NAMALWA (cell line): ENCODE measurements at regions not wholly inside any gene's neighbourhood (a gene's known extent, or its start where the extent isn't known, plus 50 kb on each side); places are given as distances from the start of the nearest gene placed in this dataset.

Experiments
- DNase-seq: peaks from one replicate; pipeline ENCODE4 v3.0.0-alpha.2; 2015; ENCODE audit warnings: low spot score

- DNase-seq = peak; percentile 11
Measured at GRCh38 chr22:49208768-49209252, 618.9 kb downstream of the BRD1 start.

DNA sequence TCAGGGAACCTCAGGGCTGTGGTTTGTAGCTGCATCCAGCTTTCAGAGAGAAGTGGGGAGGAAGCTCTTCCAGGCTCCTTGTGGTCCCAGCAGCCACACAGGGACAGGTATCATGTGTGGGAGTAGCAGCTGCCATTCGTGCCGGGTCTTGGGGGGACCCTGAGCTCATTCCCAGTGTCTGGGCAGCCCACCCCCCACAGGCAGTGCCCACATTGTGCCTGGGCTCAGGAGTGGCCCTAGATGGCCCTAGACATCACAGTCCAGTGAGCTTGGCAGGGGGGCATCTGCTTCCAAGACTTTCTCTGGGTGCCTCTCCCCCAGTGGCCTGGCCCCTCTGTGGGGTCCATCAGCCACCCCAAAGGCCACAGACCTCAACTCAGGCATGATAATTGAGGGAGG is 619.7 kb downstream of the BRD1 start:
- no peak for DNase-seq

DNA sequence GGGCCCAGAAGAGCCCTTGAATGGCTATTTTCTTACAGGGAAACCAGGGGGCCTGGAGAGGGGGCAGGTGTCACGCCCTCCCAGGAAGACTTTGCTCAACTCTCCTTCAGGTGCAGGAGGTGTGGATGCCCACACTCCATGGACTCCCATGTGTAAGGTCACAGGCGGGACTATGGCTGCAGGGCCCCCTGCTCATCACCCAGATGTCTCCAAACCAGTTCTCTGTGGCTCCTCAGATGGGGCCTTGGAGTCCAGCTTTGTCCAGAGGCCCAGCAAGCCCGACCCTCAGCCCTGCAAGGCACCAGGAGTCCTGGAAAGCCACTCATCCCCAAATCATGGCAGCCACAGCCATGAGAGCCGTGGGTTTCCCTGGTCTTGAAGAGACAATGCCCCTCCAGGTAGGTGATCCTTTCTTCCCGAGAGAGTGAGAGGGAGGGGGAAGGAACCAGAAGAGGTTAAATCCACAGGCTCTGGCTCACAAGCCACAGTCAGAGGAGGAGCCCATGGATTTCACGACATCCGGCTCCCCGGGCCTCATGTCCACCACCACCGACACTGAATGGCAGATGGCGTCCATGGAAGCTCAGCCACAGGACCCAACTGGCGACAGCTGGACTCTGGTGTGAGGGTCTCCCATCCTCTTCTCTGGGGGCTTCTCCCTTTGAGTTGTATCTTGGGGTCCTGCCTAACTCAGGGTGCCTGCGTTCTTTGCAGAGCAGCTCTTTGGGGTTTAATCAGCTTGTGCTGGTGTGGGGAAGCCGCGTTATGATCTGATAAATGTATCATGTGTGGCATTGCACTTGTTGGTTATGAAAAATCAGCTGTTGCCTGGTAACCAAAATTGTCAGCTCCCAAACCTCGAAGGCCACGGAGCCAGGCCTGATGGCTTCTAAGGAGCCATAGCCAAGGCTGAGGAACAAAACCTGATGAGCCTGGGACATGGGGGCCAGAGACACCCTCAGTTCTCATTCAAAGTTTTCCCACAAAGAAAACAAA is 620.4 kb downstream of the BRD1 start:
- DNase-seq = no peak

GRCh38 chr22:49206281-49206680 is 621.4 kb downstream of the BRD1 start:
- no peak for DNase-seq

DNA sequence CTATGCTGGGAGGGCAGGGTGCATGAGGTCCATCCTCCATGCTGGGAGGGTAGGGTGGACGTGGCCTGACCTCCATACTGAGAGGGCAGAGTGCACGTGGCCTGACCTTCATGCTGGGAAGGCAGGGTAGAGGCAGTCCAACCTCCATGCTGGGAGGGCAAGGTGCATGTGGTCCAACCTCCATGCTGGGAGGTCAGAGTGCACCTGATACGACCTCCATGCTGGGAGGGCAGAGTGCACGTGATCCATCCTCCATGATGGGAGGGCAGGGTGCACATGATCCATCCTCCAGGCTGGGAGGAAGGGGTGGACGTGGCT is 622.2 kb downstream of the BRD1 start:
- no peak for DNase-seq

- no peak for DNase-seq
Measured at GRCh38 chr22:49204599-49205482, 622.8 kb downstream of the BRD1 start.

- no peak for DNase-seq
Measured at GRCh38 chr22:49203859-49204598, 623.6 kb downstream of the BRD1 start.

GRCh38 chr22:49203091-49203858 is 624.4 kb downstream of the BRD1 start:
- no peak for DNase-seq

DNA sequence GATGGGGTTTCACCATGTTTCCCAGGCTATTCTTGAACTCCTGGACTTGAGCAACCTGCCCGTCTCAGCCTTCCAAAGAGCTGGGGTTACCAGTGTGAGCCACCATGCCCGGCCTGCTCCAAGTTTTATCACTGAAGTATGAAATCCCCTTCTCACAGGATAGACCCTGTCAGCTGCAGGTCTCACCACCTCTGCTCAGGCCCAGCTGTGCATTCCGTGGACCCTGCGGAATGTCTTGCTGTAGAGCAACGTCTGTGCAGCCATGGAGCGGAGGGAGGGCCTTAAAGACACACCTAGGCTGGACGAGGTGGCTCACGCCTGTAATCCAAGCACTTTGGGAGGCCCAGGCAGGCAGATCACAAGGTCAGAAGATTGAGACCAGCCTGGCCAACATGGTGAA is 625.4 kb downstream of the BRD1 start:
- DNase-seq = no peak

DNA sequence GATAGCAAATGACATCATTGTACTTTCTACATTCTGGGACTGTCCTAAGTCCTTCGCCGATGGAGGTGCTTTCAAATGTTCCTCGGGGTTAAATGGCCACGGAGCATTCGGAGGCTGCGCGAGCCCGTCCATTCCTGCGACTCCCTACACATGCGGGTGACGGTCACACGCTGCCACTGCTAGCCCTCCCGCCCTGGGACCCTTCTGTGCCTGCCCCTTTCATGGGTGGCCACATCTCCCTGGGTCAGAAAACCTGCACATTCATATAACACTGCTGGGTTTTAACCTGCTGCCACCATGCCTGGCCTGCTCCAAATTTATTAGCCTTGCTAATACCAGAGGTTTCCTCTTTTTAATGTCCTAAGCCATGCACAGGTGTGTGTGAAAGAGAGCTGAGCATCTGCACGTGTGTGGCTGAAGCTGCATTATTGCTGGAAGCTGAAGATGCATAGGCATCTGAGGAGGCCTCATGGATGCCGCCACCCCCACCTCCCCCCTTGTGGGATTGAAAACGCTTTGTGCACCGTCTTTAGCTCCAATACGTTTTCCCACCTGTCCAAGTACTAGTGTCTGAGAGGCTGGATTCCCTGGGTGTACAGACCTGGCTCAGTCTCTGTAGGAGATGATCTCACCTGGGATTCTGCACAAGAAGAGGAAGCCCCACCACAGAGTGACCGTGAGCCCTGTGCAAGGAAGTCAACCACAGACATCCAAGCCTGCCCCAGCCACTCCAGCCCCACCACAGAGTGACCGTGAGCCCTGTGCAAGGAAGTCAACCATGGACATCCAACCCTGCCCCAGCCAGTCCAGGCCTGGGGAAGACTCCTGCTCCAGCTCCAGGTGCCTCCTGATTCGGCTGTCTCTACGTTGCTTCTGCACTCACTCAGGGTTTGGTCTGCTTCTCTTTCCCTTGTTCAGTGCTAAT is 626.4 kb downstream of the BRD1 start:
- no peak for DNase-seq

DNA sequence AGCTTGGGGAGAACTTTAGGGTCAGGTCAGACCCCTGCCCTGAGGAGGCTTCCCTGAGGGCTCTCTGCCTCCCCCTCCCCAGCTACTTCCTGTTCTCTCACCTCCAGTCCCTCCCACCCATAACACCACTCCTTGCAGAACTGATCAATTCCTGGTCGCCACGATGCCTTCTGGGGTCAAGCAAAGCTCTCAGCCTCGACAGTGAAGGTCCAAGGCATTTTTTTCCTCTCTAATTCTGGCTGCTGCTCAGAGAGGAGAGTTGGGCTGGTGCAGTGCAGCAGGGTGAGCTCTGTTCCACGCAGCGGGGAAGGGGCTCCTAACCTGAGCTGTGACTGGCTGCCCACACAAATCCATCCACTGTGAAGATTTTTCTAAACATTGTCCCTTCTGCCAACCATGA is 628.4 kb downstream of the BRD1 start:
- no peak for DNase-seq

GRCh38 chr22:49198705-49199084 is 629.0 kb downstream of the BRD1 start:
- no peak for DNase-seq

DNA sequence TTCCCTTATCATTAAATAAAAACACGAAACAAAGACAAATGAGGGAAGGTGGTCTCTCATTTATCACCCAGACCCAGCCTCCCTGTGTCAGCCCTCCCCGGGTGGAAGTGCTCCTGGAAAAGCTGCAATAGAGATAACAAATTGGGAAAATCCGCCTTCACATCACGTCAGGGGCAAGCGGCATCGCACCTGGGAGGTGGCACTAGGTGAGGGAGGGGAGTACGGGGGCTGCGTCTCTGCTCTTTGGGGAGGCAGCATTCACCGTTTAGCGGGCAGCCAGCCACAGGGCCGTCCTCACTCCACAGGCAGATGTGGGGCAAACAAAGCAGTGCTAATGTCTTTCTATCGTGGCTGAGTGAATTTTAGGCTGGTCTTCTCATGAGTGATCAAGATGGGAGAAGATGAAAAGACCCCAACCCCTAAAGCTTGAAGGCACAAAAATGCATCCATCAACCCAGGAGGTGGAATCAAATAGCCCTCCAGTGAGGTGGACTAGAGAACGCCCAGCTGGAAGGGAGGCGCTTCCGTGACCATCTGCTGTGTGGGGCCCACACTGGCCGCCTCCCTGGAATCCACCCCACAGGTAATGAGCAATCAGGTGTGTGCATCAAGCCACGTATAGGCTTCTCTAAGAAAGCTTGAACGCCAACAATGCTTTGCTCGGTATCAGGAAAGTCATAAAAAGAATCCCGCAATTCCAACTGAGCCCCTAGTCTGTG is 629.5 kb downstream of the BRD1 start:
- no peak for DNase-seq

DNA sequence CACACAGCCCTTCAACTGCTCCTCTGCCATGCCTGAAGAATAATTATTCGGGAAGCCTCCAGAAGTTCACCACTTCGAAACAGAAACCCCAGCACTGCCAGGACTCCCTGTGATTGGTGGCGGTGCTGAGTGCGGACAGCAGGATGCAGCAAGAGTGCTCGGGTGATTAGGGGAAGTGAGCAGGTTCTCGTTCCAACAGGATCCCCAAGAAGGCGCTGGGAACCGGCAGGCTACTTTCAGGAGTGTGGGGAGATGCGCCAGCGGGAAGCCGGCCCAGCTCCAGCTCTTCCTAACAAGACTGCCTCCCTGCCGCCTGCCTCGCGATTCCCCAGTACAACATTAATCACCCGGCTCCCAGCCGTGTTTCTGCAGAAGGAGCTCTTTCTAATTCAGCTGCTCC is 630.2 kb downstream of the BRD1 start:
- DNase-seq = no peak

GRCh38 chr22:49196046-49196511 is 631.6 kb downstream of the BRD1 start:
- DNase-seq = no peak

- no peak for DNase-seq
Measured at GRCh38 chr22:49195636-49196035, 632.0 kb downstream of the BRD1 start.

GRCh38 chr22:49193901-49194465 is 633.7 kb downstream of the BRD1 start:
- no peak for DNase-seq

DNA sequence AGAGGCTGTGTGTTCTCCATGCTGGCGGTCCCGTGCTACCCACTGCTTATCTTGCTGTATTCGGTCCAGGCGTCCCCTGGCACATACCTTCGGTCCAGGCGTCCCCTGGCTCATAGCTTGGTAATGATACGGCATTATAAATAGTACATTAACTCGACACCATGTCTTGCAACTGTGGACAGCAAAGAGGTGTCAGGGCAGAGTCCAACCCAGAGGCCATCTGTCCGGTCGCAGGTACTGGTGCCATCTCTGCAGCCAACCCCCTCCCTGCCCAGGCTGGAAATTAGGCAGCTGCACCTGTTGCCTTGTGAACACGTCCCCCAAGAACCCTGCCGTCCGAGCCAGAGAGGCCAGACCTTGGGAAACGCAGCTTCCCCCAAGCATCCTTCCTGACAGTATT is 634.3 kb downstream of the BRD1 start:
- DNase-seq = no peak

- no peak for DNase-seq
Measured at GRCh38 chr22:49192857-49193250, 634.8 kb downstream of the BRD1 start.
